Astrocyte of the hippocampus (primary cell): ENCODE measurements at regions not wholly inside any gene's neighbourhood (a gene's known extent, or its start where the extent isn't known, plus 50 kb on each side); places are given as distances from the start of the nearest gene placed in this dataset.

ENCODE experiments used
- DNase-seq: peaks from one replicate; pipeline ENCODE4 v3.0.0; 2011; ENCODE audit warnings: low read depth, low spot score

- DNase-seq: no peak
Observed at GRCh38 chr6:113594726-113595125, 262.4 kb upstream of the MARCKS start.

DNA sequence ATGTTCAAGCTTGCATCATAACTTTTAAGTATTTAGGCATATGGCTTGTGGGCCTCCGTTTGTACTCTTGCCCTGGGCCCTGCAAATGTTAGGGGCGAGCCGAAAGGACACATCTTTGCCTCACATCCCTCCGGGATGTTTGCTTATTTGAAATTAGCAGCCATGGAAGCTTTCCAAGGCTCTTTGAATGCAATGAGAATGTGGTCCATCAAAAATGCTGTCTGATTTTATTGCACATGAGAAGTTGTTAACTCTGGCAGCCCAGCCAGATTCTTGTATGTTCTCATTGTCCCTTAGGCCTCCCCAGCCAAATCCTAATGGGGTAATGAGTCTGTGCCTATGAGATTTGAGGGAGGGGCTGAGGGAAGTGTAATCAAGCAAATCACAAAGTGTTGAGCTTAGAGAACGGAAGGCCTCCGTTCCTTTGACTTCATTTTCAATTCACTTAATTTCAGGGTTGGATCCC lies 261.2 kb upstream of the MARCKS start:
- DNase-seq: peak; percentile 89

DNA sequence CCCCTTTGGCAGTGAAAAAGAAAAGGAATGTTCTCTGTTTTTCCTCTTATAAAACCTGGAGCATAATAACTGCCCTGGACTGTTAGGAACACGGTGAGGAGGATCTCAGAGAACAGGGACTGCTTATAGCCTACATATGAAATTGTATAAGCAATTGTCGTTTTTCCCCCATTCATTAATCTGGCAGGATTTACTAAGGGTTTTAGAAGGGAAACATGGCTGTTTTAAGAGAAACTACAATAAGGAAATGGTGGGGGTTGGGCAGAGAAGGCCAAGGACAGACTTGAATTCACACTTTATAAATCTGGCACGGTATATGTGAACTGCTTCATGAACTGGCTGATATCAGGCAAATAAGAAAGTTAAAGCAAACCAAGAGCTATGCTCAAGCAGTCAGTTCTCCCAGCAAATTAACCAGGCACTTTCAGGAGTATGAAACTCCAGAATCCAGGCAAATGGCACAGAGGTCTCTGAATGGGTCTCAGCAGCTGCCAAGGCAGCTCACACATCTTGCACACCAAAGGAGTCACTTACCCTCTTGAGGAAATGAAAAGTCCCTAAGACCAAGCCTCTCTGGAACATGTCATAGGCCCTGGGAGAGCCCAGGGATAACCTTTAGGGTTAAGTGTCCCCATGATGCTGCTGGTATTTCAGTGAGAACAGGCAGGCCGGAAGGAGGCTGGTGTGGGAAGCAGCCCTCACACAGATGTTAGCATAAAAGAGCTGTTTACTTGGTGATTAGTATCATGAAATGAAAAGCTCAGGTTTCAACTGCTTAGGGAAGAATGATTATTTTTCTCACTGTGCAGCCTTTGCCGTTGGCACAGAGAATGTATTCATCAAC lies 260.5 kb upstream of the MARCKS start:
- DNase-seq: peak; percentile 37

DNA sequence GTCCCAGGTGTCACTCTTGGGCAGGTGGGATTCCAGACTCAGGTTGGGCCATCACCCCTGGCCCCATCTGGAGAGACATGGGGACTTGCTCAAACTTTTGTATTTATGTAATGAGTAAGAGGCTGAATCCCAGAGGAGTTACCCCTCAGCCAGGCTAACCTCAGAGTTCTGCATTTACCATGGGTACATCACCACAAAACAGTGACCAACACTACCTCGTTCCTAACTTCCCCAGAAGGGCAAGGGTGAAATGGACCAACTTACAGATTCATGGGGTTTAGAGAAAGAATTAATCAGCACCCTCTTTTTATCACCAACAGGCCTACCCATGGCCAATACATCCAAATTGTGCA lies 259.9 kb upstream of the MARCKS start:
- no peak for DNase-seq

- DNase-seq: no peak
Observed at GRCh38 chr6:113598786-113599185, 258.4 kb upstream of the MARCKS start.

DNA sequence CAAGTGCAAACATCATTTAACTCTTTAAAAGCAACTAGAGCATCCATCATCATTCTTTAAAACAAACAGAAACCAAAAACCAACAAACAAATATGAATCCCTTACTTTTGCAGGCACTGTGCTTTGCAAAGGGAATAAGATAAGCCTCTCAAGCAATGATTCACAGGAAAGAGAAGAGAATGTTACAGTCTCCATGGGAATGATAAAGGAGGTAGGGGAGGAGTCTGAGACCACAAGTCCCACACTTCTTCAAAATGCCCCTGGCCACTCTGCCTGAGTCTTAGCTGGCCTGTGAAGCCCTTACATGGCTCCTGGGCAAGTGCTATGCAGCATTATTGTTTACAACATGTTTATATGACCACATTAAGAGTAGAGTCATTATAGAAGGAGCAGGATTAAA lies 257.7 kb upstream of the MARCKS start:
- peak; percentile 25 for DNase-seq

DNA sequence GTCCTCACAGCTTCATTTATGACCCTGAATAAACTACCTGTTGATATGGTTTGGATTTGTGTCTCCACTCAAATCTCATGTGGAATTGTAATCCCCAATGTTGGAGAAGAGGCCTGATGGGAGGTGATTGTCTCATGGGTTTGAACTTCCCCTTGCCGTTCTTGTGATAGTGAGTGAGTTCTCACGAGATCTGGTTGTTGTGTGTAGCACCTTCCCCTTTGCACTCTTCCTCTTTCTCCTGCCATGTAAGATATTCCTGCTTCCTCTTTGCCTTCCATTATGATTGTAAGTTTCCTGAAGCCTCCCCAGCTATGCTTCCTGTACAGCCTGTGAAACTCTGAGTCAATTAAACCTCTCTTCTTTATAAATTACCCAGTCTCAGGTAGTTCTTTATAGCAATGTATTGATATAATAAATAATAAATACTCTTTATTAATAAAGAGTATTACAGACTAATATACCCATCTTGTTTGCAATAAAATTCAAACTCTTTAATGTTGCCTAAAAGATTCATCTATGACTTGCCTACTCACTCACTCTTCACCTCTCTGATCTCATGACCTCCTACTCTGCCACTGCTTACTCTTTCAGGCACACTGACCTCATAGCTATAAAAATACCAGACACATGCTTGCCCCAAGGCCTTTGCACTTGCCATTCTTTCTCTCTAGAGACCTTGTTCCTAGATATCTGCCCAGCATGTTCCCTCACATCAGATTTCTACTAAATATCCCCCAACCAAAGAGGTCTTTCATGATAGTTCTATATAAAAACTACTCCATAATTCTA lies 256.4 kb upstream of the MARCKS start:
- DNase-seq: no peak

DNA sequence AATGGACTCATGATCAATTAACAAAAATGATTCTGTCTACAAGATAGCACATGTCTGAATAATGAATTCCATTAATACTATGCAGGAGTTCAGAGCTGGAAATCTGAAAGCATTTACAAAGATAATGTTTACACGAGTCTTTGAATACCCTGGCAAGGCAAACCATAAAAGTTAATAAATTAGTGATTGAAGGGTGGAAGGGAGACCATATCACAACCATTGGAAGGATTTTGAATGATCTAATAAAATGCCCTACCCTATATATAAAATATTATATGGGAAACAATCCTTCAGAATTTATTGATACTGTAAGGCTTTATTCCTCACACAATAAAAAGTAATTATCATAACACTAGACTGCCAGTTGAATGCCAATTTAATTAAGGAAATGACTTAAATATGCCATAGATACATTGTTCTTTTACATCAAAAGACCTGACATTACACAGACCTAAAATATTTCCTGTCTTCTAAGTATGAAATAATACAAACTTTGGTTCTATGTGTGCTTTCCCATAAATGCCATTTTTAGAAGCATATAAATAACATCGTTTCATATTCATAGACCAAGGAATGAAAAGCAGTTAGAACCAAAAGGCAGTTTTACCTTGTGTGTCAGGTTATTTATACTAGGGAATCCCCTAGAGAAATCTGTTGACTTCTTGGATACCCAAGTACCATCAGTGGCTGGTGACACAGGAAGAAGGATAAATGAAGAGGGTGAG lies 249.2 kb upstream of the MARCKS start:
- no peak for DNase-seq

DNA sequence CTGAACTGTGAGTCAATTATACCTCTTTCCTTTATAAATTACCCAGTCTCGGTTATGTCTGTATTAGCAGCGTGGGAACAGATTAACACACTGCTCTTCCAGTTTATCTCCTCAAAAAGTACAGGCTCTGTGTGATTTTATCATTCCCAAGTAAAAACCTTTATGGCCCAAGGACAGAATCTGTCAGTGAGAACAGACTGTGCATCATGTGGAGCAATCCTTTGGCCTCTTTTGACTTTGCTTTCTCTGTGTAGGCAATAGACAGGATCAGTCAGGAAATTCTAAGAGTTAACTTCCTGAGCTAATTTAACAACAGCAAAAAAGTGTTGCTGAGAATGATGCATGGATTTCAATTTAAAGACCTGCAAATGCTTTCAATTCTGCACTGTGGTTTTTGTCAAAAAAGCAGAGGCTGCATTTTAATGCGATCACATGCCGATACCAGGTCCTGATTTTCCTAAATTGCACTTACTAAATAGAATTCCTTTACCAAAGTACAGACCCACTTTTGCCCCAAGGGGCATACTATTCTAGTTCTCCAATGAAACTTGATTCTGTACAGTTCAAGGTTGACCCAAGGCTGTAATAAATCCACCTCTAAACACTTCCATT lies 246.7 kb upstream of the MARCKS start:
- no peak for DNase-seq

- DNase-seq: no peak
Observed at GRCh38 chr6:113616701-113617274, 240.4 kb upstream of the MARCKS start.

DNA sequence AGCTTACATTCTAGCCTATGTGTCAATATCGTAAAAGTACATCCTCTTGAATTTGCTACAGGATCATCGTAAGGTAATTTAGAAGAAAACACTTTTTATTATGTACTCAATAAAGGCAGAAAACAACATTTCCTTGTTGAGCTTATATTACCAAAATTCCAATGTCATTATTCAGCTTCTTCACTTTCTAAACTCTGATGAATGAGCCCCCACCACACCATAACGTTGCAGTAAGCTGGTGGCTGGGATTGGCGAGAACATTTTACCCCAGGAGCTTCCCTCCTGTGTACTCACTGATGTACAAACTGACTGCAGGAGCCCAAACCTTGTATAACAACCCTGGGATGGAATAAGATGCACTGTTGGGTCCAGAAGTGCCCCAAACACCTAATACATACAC lies 238.1 kb upstream of the MARCKS start:
- peak; percentile 44 for DNase-seq

- DNase-seq: peak; percentile 33
Observed at GRCh38 chr6:113620386-113620785, 236.8 kb upstream of the MARCKS start.

DNA sequence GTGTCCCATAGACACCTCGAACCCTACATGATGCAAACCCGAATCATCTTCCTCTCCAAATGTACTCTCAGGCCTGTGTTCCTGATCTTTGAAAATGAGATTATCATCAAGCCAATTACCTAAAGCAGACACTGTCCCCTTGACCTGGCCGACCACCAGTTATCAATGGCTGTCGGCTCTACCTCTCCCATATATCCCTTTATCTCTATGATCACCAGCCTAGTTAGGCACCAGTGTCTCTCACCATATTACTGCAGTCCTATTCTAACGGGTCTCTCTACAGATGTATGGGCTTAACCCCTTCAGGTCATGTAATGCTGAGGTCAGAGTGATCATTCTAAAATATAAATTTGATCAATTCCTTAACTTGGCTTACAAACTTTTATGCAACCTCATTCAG lies 234.9 kb upstream of the MARCKS start:
- DNase-seq: no peak

DNA sequence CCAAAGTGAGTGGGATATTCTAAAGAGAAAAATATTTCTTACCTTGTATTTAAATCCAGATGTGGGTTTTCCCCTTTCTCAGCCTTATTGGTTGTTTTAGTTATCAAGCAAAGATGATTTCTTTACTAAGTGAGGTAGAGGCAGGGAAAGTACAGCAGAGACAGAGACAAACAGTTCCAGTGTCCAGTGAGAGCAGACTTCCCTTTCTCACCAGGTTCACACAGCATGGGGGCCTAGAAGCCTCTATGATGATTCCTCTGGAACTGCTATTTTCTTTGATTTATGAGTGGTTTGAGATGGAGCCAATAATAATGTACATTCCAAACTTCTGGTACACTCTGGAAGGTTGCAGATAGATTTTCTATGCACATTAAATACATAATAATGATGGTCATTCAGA lies 234.0 kb upstream of the MARCKS start:
- no peak for DNase-seq

- DNase-seq: no peak
Observed at GRCh38 chr6:113625850-113626249, 231.3 kb upstream of the MARCKS start.

GRCh38 chr6:113626475-113626874 lies 230.7 kb upstream of the MARCKS start:
- no peak for DNase-seq

DNA sequence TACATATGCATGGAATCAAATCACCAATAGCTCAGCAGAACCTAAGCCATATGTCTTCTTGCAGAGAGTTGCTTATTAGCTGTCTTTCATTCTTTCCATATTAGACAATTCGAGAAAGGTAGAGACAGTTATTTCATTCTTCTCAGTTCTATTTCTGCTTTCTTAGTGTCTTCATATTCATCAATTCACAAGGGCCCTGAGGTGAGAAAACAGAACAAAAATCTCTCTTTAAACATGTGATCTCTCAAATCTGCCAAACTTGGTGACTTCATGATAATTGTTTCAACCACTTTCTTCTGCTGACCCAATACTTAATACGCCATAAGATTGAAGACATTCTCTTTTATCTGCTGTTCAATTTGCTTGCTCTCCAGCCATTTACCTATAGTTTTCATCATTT lies 229.7 kb upstream of the MARCKS start:
- no peak for DNase-seq

DNA sequence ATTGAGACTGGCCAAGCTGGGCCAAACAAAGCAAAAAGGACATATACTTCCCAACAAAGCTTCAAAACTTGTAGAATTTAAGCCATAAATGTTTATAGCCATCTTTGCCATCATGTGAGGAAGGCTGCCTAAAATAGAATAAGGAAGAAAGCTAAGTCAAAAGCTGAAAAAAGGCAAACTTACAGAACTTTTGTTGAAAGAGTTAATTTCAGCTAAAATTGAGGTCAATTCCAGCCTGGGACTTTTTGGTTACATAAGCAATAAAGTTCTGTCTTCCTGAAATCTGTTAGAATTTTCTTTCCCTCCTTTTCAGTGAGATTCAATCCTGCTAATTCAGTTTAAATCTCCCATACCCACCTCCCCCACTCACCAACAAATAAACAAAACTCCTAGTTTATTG lies 227.9 kb upstream of the MARCKS start:
- no peak for DNase-seq

GRCh38 chr6:113629975-113630737 lies 227.0 kb upstream of the MARCKS start:
- DNase-seq: no peak

DNA sequence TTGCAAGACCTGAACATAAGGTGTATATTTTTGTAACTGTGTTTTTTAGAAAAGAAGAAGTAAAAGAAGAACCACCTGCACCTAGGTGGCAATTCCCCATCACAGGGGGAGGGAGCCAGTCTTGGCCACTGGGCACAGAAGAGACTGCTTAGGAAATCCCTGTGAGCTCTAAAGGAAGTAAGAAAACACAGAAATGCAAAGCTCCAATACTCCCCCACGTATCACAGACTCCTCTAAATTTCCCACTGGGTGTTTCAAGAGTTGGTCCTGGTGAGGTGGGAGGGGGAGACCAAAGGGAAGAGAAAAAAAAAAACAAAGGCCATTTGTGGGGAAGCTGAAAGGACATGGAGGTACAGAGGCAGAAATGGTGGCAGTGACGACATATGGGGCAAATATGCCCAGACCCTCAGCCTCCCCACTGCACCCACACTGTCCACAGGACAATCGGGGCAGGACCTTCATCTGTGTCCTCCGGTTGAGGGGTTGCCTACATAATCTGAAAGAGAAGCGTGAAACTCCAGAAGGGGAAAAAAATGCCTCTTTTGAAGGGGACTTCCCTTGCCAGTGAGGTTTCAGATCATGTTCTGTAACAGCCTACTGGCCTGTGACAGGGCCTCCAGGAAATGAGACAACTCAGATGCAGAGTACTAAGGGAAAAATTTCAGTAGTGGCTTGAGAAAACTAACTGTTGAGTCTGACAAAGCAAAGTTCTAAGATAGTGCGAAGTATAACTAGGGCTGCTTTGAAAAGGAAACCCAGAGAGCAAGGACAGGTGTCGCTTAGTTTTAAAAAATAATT lies 226.2 kb upstream of the MARCKS start:
- peak; percentile 39 for DNase-seq
